GM19372 (cell line): ENCODE measurements at regions not wholly inside any gene's neighbourhood (a gene's known extent, or its start where the extent isn't known, plus 50 kb on each side); places are given as distances from the start of the nearest gene placed in this dataset.

Experiments used
- ATAC-seq: cut with Tn5 transposase; IDR thresholded peaks from one replicate; pipeline ENCODE4 v1.9.1; 2021; ENCODE audit warnings: mild to moderate bottlenecking, low read depth, moderate library complexity; ENCODE audit not compliant: unreplicated experiment

DNA sequence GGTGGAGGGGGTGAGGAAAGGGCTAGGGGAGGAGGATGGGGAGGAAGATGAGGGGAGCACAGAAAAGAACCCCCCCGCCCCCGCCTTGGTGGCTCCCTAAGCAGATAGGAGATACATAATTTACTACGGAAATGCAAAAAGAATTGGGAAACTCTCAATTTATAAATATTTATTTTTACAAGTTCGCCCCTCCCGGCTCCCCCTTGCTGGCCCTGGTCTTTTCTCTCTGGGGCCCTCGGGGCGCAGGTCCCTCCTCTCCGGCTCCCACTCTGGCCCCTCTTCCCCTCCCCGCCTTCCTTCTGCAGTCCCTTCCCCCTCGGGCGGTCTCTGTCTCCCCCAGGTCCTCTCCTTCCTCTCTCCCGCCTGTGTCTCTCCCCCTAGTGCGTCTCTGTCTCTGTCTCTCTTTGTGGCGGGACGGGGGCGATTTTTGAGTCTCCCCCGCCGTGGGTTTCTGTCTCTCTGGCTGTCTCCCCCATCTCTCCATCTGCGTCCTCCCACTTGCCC, 173.6 kb upstream of the IER5L start:
- ATAC-seq = no peak

DNA sequence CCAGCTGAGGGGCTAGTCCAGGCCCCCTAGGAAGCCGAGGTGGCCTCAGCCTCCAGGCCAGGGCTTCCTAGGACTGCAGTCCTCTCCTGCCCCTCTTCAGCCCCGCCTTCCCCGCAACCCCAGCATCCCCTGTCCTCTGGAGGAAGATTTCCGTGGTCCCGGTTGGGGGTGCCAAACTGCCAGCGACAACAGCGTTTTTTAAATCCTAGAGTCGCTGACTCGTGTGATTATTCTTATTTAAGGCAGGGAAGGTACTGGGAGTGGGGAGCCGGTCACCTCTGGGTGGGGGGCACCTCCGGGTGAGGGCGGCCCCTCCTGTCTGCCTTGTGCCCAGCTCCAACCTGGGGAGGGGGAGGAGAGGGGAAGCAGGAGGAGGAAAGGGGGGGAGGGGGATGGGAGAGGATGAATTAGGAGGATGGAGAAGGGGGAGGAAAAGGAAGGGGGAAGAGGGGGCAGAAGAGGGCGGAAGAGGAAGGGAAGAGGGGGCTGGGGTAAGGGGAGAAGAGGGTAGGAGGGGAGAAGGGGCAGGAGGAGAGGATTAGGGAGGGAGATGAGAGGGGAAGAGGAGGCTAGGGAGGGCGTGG, 173.1 kb upstream of the IER5L start:
- no peak for ATAC-seq

DNA sequence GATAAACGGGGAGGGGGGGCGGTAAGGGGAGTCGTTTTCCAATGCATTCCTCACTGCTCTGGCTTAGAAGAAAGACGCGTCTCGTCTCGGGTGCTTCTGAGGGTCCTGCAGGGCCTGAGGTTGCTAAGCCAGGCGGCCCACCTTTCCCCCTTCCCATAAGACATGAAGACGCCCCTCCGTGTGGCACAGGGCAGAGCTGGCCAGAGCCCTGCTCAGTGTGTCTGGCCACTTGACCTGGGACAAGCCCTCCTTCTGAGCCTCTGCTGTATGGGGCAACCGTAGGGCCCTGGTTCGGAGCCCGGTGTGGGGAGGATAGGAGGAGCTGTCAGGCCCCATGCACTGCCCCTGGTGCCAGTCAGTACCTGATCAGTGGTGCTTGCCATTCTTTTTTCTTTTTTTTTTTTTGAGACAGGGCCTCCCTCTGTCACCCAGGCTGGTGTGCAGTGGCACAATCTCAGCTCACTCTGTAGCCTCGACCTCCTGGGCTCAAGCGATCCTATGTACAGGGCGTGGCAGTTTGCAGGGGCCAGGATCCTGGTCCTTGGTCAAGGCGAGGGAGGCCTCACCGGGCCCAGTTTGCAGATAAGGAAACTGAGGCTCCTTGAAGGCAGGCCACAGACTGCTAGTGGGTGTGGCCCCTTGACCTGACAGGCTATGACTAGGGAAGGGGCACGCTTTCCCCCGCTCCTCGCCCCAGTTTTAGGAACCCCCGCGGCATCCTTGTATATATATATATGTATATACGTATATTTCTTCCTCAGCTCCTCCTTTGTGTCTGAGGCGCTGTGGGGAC, 172.3 kb upstream of the IER5L start:
- ATAC-seq = no peak

DNA sequence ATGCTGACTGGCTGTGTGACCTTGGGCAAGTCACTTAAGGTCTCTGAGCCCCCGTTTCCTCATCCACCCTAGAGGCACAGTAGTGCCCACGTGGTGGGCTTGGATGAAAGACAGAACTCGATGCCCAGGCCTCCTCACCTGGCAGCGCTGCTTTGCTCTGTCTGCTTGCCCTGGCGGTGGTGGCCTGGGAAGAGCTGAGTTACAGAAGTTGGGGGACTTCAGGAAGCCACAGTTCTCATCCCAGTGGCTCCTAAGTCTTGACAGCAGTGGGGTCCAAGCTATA, 171.5 kb upstream of the IER5L start:
- ATAC-seq = no peak

DNA sequence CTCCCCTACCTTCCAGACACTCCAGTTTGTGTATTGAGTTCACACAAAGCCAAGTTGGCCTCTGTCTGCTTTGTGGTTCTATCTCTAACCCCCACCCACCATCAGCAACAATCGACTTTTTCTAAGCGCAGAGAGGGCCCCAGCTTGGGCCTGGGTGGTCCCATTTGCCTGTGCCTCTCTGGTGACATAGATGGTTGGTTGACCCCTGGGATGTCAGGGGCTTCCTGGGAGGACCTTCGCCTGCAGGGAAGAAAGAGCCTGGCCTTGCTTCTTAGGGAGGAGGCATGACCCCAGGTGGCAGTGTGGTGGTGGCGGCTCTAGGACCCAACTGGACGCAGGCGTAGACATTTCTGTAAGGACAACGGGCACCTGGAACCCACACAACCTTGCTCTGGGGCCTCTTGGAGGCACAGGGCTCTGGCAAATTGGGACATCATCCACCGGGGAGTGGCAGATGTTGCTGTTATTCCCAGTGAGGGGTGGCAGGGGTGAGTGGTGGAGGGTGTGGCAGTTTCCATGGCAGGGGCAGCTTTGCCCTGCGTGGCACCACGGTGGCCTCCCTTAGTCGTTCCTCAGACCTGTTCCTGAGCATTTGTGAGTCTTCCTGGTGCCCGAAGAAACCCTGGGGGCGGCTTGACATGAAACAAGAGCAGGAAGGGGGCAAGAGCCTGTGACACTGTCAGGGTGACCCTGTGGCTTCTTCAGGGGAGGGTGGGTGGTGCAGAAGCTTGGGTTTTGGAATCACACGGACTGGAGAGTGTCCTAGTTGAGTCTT, 171.0 kb upstream of the IER5L start:
- ATAC-seq = no peak

DNA sequence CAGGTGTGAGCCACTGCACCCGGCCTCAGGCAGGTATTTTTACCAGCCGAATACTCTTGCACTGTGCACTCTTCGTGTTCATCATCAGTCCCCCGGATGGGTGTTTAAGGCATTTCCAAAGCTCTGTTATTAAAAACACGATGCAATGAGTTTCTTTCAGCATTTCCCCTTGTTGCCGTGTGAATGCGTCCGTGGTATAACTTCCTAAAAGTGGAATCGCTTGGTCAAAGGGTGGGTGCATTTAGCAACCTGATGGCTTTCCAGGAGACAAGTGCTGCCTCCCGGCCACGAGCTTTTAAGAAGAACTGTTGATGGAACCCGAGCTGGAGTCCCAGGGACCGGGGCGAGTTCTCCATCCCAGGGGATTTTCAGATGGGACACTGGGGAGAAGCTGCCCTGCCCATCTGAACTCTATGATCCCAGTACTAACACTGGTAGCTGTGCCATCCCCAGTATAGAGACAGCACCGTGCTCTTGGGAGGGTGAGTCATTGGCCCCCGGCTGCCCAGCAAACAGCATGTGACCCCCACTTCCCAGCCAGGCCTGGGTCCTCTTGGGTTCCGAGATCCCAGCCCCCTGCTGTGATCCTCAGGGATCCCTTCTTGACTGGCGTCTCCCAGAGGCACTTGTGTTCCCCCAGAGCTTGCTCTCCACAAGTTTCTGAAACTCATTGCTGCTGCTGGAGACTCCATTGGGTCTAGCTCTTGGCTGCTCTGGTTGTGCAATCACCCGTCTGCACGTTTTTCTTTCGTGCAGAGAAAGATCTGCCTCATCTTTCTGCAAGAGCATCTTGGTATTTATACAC, 169.5 kb upstream of the IER5L start:
- ATAC-seq = no peak

DNA sequence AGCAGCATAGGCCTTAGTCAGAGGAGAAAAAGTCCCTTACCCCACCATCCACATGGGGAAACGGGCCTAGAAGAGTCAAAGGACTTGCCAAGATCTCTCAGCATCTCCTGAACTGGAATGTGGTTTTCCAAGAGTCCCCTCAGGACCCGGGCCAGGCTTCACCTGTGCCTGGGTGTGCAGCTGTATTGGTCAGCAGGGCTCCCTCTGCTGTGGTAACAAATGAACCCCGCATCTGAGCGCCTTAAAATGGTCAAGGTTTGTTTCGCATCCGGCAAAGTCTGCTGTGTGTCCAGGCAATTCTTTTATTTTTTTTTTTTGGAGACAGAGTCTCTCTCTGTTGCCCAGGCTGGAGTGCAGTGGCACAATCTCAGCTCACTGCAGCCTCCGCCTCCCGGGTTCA, 168.0 kb upstream of the IER5L start:
- no peak for ATAC-seq

DNA sequence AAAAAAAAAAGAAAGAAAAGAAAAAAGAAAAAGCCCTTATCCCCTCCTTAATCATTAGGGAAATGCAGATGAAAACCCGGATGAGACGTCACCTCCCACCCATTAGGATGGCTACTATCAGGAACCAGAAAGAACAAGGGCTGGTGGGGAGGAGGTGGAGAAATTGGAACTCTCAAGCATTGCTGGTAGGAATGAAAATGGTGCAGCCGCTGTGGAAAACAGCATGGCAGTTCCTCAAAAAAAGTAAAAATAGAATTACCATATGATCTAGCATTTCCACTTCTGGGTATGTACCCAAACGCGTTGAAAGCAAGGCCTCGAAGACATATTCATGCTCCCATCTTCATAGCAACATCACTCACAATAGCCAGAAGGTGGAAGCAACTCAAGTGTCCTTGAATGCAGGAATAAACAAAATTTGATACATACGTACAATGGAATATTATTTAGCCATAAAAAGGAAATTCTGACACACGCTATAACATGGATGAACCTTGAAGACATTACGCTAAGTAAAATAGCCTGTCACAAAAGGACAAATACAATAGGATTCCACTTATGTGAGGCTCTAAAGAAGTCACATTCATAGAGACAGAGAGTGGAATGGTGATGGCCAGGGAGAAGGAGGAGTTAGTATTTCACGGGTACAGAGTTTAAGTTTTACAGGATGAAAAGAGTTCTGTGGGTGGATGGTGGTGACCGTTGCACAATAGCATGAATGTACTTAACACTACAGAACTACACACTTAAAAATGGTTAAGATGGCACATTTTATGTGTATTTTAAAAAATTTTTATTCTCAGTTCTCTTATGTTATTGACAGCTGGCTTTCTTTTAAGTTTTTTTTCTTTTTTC, 166.8 kb upstream of the IER5L start:
- ATAC-seq = no peak

DNA sequence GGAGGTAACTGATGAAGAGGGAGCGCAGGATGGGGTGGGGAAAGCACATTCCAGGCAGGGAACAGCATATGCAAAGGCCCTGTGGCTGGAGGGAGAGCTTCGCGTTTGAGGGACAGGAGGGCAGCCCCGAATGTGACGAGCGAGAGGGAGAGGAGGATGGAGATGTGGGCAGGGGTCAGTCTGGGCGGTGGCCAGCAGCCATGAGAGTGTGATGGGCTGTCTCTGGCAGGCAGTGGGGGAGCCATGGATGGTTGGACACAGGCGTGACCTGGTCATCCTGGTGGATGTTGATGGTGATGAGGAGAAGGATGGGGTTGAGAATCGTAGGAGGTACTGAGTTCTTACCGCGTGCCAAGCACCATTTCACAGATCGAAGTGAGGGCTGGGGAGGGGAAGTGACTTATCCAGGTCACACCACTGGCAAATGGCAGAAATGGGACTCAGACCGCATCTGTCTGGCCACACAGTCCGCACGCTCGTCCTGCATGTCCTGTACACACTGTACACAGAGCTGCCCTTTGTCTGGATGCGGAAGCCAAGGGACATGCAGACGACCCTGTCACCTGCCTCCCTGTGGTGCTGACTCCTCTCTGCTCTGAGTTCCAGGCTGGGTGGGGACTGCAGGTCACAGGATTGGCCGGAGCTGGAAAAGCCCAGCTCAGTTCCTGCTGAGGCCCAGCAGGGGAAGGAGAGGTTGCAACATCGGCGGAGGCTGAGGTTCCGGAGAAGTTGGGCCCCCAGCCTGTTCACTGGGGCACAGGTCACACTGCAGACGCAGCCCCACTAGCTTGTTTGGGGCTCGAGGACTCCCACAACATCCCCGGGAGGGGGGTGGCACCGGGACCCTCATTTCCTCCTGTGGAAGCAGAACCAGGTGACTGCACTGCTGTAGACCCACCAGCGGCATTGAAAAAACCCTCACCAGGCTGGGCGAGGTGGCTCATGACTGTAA, 165.6 kb upstream of the IER5L start:
- ATAC-seq = no peak

DNA sequence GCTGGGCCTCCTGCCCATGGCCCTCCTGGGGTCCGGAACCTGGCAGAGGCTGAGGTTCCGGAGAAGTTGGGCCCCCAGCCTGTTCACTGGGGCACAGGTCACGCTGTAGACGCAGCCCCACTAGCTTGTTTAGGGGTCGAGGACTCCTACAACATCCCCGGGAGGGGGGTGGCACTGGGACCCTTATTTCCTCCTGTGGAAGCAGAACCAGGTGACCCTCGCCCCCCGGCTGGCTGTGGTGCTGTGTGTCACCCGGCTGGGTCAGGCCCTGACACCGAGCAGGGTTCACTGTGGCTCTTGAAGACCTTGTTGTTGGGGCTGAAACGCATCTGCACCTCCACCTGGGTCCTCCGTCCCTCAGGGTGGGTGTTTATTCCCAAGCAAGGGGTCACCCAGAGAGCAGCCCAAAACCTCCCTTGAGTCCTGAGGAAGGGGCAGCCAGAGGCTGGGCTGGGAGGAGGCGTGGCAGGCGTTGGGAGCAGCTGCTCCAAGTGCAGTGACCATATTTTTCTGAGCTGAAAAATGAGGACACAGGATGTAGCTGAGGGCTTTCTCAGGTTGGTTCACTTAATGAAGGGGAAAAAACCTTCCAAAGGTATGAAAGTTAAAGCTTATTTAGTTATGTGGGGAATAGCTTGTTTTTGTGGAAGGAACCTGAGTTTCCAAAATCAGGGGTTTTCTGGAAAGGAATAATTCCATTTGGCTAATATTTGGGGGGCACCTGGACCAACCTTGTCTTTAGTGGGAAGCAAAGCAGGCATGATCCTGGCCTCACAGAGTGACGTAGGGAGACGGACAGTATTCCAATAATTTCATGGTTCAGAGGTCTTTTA, 164.7 kb upstream of the IER5L start:
- ATAC-seq = no peak

DNA sequence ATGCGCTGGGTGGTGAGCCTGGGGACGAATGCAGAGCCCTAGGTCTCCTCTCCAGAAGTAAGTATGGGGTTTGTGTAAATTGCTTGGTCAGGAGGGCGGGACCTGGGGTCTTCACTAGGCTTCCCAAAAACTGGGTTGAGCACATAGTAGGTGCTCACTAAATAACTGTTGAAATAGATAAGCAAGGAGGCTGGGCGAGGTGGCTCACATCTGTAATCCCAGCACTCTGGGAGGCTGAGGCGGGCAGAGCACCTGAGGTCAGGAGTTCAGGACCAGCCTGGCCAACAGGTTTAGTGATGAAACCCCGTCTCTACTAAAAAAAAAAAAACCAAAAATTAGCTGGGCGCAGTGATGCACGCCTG, 163.9 kb upstream of the IER5L start:
- ATAC-seq = no peak

DNA sequence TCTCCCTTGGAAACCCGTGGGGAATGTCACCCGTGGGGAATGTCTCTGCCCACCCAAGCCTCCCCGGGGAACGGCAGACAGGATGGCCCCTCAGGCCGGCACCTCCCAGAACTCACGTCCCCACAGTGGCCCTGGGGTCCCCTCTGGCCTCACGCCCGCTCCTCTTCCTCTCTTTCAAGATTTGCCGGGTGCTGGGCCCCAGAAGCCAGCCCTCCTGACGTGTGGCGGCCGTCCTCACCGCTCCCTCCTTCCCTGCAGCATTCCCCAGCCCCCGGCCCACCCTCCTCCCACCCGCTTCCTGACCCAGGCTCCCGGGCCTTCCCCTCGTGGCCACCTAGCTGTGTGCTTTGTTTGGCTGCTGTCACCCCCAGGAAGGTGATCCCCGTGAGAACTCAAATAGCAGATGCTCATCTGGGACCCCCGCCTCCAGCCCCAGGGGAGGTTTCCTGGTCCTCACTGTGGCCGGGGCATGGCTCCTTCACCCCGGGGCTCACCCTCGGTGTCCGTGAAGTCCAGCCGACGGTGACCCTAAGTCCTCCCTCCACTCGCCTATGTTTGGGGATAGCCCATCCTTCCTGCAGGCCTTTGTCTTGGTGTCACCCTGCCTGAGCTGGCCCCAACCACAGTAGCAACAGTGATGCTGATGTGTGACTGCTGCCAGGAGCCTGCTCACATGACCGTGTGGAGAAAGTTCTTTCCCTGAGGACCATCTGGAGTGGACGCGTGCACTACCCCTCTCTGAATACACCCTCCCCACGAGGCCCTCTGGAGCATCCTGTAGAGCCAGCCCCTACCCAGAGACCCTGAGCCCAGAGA, 163.3 kb upstream of the IER5L start:
- ATAC-seq = no peak

DNA sequence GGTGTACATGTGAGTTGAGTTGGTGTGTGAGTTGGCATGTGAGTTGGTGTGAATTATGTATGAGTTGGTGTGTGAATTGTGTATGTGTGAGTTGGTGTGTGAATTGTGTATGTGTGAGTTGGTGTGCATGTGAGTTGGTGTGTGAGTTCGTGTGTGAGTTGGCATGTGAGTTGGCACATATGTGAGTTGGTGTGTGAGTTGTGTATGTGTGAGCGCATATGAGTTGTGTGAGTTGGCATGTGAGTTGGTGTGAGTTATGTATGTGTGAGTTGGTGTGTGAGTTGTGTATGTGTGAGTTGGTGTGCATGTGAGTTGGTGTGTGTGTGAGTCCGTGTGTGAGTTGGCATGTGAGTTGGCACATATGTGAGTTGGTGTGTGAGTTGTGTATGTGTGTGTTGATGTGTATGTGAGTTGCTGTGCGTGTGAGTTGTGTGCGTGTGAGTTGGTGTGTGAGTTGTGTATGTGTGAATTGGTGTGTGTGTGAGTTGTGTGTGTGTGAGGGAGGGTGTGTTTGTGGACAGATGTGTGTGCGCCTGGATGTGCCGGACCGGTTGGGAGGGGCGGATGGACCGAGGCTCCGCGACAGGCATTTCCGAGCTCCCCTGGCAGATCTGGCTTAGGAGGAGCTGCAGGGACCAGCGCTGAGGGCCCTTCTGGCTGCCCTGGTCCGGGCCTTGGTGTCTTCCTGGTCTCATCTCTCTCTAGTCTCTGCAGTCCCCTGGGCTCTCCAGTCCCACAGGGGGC, 162.5 kb upstream of the IER5L start:
- no peak for ATAC-seq

DNA sequence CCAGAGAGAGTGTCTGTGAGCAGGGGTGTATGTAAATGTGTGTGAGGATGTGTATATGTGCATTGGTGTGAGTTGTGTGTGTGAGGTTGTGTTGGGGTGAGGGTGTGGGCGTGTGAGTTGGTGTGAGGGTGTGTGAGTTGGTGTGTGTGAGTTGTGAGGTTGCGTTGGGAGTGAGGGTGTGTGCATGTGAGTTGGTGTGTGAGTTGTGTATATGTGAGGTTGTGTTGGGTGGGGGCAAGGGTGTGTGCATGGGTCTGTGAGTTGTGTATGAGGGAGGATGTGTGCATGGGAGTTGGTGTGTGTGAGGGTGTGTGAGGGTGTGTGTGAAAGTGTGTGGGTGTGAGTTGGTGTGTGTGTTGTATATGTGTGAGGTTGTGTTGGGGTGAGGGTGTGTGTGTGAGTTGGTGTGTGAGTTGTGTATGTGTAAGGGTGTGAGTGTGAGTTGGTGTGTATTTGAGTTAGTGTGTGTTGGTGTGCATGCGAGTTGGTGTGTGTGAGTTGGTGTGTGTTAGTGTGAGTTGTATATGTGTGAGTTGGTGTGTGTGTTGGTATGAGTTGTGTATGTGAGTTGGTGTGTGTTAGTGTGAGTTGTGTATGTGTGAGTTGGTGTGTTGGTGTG, 161.6 kb upstream of the IER5L start:
- ATAC-seq = no peak

DNA sequence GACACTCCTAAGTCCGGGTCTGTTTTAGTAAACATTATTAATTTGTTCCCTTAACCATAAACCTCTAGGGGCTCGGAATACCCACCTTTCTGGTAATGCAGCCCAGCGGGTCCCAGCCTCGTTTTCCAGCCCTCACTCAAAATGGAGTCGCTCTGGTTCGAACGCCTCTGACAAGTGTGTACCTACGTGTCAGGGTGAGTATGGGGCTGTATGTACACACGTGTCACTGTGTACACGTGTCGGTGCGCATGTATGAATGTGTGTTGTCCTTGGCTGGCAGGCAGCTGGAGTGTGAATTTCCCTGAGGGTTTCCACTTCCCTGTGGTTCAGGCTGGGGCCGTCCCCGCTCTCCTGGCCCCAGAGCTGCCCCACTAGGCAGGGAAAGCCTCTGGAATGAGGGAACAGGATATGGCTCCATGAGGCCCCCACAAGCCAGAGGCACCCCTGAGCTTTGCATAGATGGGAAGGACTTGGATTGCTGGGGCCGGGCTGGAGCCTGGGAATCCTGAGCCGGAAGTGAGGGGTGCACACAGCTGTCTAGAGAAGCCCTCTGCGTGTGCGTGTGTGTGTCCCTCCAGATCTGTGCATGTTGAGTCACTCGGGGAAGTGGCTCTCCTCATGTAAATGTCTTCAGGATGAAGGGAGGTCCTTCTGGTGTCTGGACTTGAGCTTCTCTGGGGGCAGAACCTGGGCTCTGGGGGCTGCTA, 160.8 kb upstream of the IER5L start:
- no peak for ATAC-seq
